ENCODE measurements at regions not wholly inside any gene's neighbourhood (a gene's known extent, or its start where the extent isn't known, plus 50 kb on each side); places are given as distances from the start of the nearest gene placed in this dataset.
"Not testable (repeated sequence)": the region's sequence is repeated elsewhere in the genome, so short reads cannot be mapped to it uniquely, and the experiment has no call there.

GRCh38 chr3:59237121-59237520 is 187.3 kb upstream of the CFAP20DC start:
- Histone ChIP-seq H3K9ac (ENCODE audit: insufficient read length, low read depth) (no peak overlapping the region), H3K27me3 (ENCODE audit: insufficient read depth, insufficient read length) (no peaks in the 10 kb centered on the region), H3K9me3 (ENCODE audit: insufficient read depth, low read length) (peaks cover under 1% of the 10 kb centered on the region; the same call in 1 of the 2 replicates), H3K36me3 (ENCODE audit: insufficient read depth, insufficient read length, low read length) (no peaks in the 10 kb centered on the region), H3K4me3 (ENCODE audit: insufficient read length, low read depth) (no peak overlapping the region), H3K4me1 (ENCODE audit: insufficient read depth, insufficient read length) (no peaks in the 10 kb centered on the region)
- TF ChIP-seq YY1 (IDR thresholded peaks at IDR 0.05; ENCODE audit: insufficient read depth, insufficient read length) (no peak), SUZ12 (IDR thresholded peaks at IDR 0.05; ENCODE audit: extremely low read depth, insufficient read depth, insufficient read length) (no peak), ZNF274 (IDR thresholded peaks at IDR 0.05; ENCODE audit: low read depth, low read length) (no peak)
- no peak for DNase-seq (ENCODE audit: low read depth, low spot score)

GRCh38 chr3:59235634-59236012 is 185.8 kb upstream of the CFAP20DC start:
- Histone ChIP-seq H3K4me1 (ENCODE audit: insufficient read depth, insufficient read length) (no peaks in the 10 kb centered on the region), H3K9me3 (ENCODE audit: insufficient read depth, low read length) (peaks cover 14% of the 10 kb centered on the region), H3K27me3 (ENCODE audit: insufficient read depth, insufficient read length) (no peaks in the 10 kb centered on the region), H3K9ac (ENCODE audit: insufficient read length, low read depth) (no peak overlapping the region), H3K4me3 (ENCODE audit: insufficient read length, low read depth) (no peak overlapping the region), H3K36me3 (ENCODE audit: insufficient read depth, insufficient read length, low read length) (no peaks in the 10 kb centered on the region)
- DNase-seq (ENCODE audit: low read depth, low spot score) = no peak
- TF ChIP-seq SUZ12 (IDR thresholded peaks at IDR 0.05; ENCODE audit: extremely low read depth, insufficient read depth, insufficient read length) (no peak), ZNF274 (IDR thresholded peaks at IDR 0.05; ENCODE audit: low read depth, low read length) (no peak), YY1 (IDR thresholded peaks at IDR 0.05; ENCODE audit: insufficient read depth, insufficient read length) (no peak)

GRCh38 chr3:59234884-59235633 is 185.2 kb upstream of the CFAP20DC start:
- H3K9me3 ChIP-seq (ENCODE audit: insufficient read depth, low read length) = peaks cover 20% of the 10 kb centered on the region
- no peak for DNase-seq (ENCODE audit: low read depth, low spot score)
- H3K9ac ChIP-seq (ENCODE audit: insufficient read length, low read depth) = no peak overlapping the region
- H3K4me1 ChIP-seq (ENCODE audit: insufficient read depth, insufficient read length) = no peaks in the 10 kb centered on the region
- no peak overlapping the region for H3K4me3 ChIP-seq (ENCODE audit: insufficient read length, low read depth)
- TF ChIP-seq YY1 (IDR thresholded peaks at IDR 0.05; ENCODE audit: insufficient read depth, insufficient read length) = no peak
- H3K27me3 ChIP-seq (ENCODE audit: insufficient read depth, insufficient read length) = no peaks in the 10 kb centered on the region
- H3K36me3 ChIP-seq (ENCODE audit: insufficient read depth, insufficient read length, low read length) = no peaks in the 10 kb centered on the region

GRCh38 chr3:59230379-59230778 is 180.6 kb upstream of the CFAP20DC start:
- H3K9ac ChIP-seq (ENCODE audit: insufficient read length, low read depth); H3K4me3 ChIP-seq (ENCODE audit: insufficient read length, low read depth); H3K4me1 ChIP-seq (ENCODE audit: insufficient read depth, insufficient read length); H3K27me3 ChIP-seq (ENCODE audit: insufficient read depth, insufficient read length); DNase-seq (ENCODE audit: low read depth, low spot score); H3K36me3 ChIP-seq (ENCODE audit: insufficient read depth, insufficient read length, low read length): not testable (repeated sequence)
- H3K9me3 ChIP-seq (ENCODE audit: insufficient read depth, low read length) = peaks cover 31% of the 10 kb centered on the region

GRCh38 chr3:59213860-59214259 is 164.0 kb upstream of the CFAP20DC start:
- no peak overlapping the region for H3K4me3 ChIP-seq (ENCODE audit: insufficient read length, low read depth)
- TF ChIP-seq YY1 (IDR thresholded peaks at IDR 0.05; ENCODE audit: insufficient read depth, insufficient read length) = no peak
- TF ChIP-seq SUZ12 (IDR thresholded peaks at IDR 0.05; ENCODE audit: extremely low read depth, insufficient read depth, insufficient read length) = no peak
- TF ChIP-seq ZNF274 (IDR thresholded peaks at IDR 0.05; ENCODE audit: low read depth, low read length) = no peak
- no peak for DNase-seq (ENCODE audit: low read depth, low spot score)

GRCh38 chr3:59212128-59212779 is 162.4 kb upstream of the CFAP20DC start:
- Histone ChIP-seq H3K9ac (ENCODE audit: insufficient read length, low read depth) (no peak overlapping the region), H3K4me1 (ENCODE audit: insufficient read depth, insufficient read length) (no peaks in the 10 kb centered on the region), H3K9me3 (ENCODE audit: insufficient read depth, low read length) (no peaks in the 10 kb centered on the region), H3K4me3 (ENCODE audit: insufficient read length, low read depth) (no peak overlapping the region), H3K27me3 (ENCODE audit: insufficient read depth, insufficient read length) (no peaks in the 10 kb centered on the region), H3K36me3 (ENCODE audit: insufficient read depth, insufficient read length, low read length) (no peaks in the 10 kb centered on the region)
- no peak for TF ChIP-seq ZNF274 (IDR thresholded peaks at IDR 0.05; ENCODE audit: low read depth, low read length)
- TF ChIP-seq YY1 (IDR thresholded peaks at IDR 0.05; ENCODE audit: insufficient read depth, insufficient read length) = no peak
- TF ChIP-seq SUZ12 (IDR thresholded peaks at IDR 0.05; ENCODE audit: extremely low read depth, insufficient read depth, insufficient read length) = no peak
- DNase-seq (ENCODE audit: low read depth, low spot score) = peak; percentile 16

More at GRCh38 chr3:59213860-59214259, 164.0 kb upstream of the CFAP20DC start:
- no peaks in the 10 kb centered on the region for H3K9me3 ChIP-seq (ENCODE audit: insufficient read depth, low read length)
- H3K27me3 ChIP-seq (ENCODE audit: insufficient read depth, insufficient read length) = no peaks in the 10 kb centered on the region
- H3K36me3 ChIP-seq (ENCODE audit: insufficient read depth, insufficient read length, low read length) = no peaks in the 10 kb centered on the region
- no peak overlapping the region for H3K9ac ChIP-seq (ENCODE audit: insufficient read length, low read depth)
- H3K4me1 ChIP-seq (ENCODE audit: insufficient read depth, insufficient read length) = no peaks in the 10 kb centered on the region

GRCh38 chr3:59210260-59210659 is 160.4 kb upstream of the CFAP20DC start:
- no peaks in the 10 kb centered on the region for H3K36me3 ChIP-seq (ENCODE audit: insufficient read depth, insufficient read length, low read length)
- no peaks in the 10 kb centered on the region for H3K27me3 ChIP-seq (ENCODE audit: insufficient read depth, insufficient read length)
- H3K9me3 ChIP-seq (ENCODE audit: insufficient read depth, low read length) = no peaks in the 10 kb centered on the region
- H3K4me1 ChIP-seq (ENCODE audit: insufficient read depth, insufficient read length) = no peaks in the 10 kb centered on the region
- no peak overlapping the region for H3K4me3 ChIP-seq (ENCODE audit: insufficient read length, low read depth)
- DNase-seq (ENCODE audit: low read depth, low spot score) = no peak
- TF ChIP-seq YY1 (IDR thresholded peaks at IDR 0.05; ENCODE audit: insufficient read depth, insufficient read length) (no peak), SUZ12 (IDR thresholded peaks at IDR 0.05; ENCODE audit: extremely low read depth, insufficient read depth, insufficient read length) (no peak), ZNF274 (IDR thresholded peaks at IDR 0.05; ENCODE audit: low read depth, low read length) (no peak)
- H3K9ac ChIP-seq (ENCODE audit: insufficient read length, low read depth) = no peak overlapping the region
